Heart left ventricle (tissue), 16 donors: ENCODE measurements at regions not wholly inside any gene's neighbourhood (a gene's known extent, or its start where the extent isn't known, plus 50 kb on each side); places are given as distances from the start of the nearest gene placed in this dataset.
A peak's percentile ranks its signal among the peaks of the same experiment; 100 is the strongest.

ENCODE experiments used
- ATAC-seq, 4 donors: fragments of 200-7000 bp; cut with Tn5 transposase; one replicate each; pipeline ENCODE4 v1.9.1; 2020 to 2022; ENCODE audit warnings: moderate library complexity in 4 of 4, mild to moderate bottlenecking in 3 of 4, moderate number of reproducible peaks in 1 of 4
- DNase-seq, 5 donors: peaks; one replicate each; pipeline ENCODE4 v3.0.0-alpha.2; 2020
- H3K27ac ChIP-seq, 12 donors: fragments of 200-600 bp; sonication (generic) in 4 of 12; one replicate each; pipeline versions ENCODE4 v1.5.0 to v1.8.0; 2016 to 2022; ENCODE audit warnings: mild to moderate bottlenecking in 2 of 12
- H3K27me3 ChIP-seq, 9 donors: fragments of 200-600 bp; sonication (generic) in 2 of 9; one replicate each; pipeline versions ENCODE4 v1.5.1 to v1.8.0; 2016 to 2022; ENCODE audit warnings: mild to moderate bottlenecking in 3 of 9
- H3K36me3 ChIP-seq, 9 donors: fragments of 200-600 bp; sonication (generic) in 2 of 9; one replicate each; pipeline versions ENCODE4 v1.5.0 to v1.8.0; 2018 to 2022; ENCODE audit warnings: mild to moderate bottlenecking in 2 of 9
- H3K4me1 ChIP-seq, 12 donors: fragments of 200-600 bp; sonication (generic) in 4 of 12; one replicate each; pipeline versions ENCODE4 v1.5.0 to v1.8.0; 2016 to 2022; ENCODE audit warnings: mild to moderate bottlenecking in 3 of 12
- H3K4me3 ChIP-seq, 12 donors: fragments of 200-600 bp; sonication (generic) in 4 of 12; one replicate each; pipeline versions ENCODE4 v1.5.0 to v1.8.0; 2017 to 2022; ENCODE audit warnings: mild to moderate bottlenecking in 9 of 12, moderate library complexity in 4 of 12
- H3K9me3 ChIP-seq, 12 donors: fragments of 200-600 bp; sonication (generic) in 4 of 12; one replicate each; pipeline versions ENCODE4 v1.5.0 to v1.8.0; 2016 to 2022; ENCODE audit warnings: mild to moderate bottlenecking in 1 of 12
- POLR2A ChIP-seq, 2 donors: fragments of 450-650 bp; IDR thresholded peaks; one replicate each; pipeline ENCODE4 v1.6.1; 2017; ENCODE audit warnings: antibody characterized with exemption in 2 of 2, mild to moderate bottlenecking in 2 of 2, moderate library complexity in 2 of 2
- WGBS, 4 donors: extraction: QIAGEN DNeasy Blood & Tissue Kit in 2 of 4; methylation state at CpG; one replicate each; pipeline versions ENCODE4 v1.1.5 to v1.1.7; 2013 to 2018; 5-methylcytosine and 5-hydroxymethylcytosine counted together
- intact Hi-C, 10 donors: fragments of 100-400 bp; cut with DNase I; formaldehyde crosslinking; loops; one replicate each; pipeline versions ENCODE4 v1.11.1 to v1.14.2; 2022
- TF ChIP-seq, protein P1 (sequence below), 12 donors: fragments of 200-600 bp; sonication (generic) in 4 of 12; IDR thresholded peaks; one replicate each; pipeline versions ENCODE4 v1.5.0 to v1.8.0; 2018 to 2022; ENCODE audit warnings: antibody characterized with exemption in 12 of 12, mild to moderate bottlenecking in 5 of 12
- donor health status: ischemic (EF 13 %, LVEDD 7.1; RV severe dilation, severe dysfunction).
- donor health status: healthy with polysubstance abuse.
- donor health status: DM: no; HTN: yes; CAD: no.
- donor health status: DM: no; HTN: no; CAD: no.
- donor health status: ischemic (EF 25% LVEDD 6.9; RV normal size, moderate dysfunction).
- donor health status: ischemic (EF 25% LVEDD 5.7; RV mildly dilated, moderate dysfunction).
- donor health status: healthy.
- donor health status: DM: yes; HTN: yes; CAD: no.
- donor health status: ischemic (EF 35%, LVEDD 5.7; RV mildly dilated, moderate dysfunction).
- donor health status: nonischemic (EF 11% LVEDD 7.7; RV severe dilation, severe dysfunction).
- donor health status: DM: yes; HTN: yes; CAD: no.
- donor health status: PGD.
- donor health status: ischemic (EF 29% LVEDD 5.4; RV normal size, mild dysfunction).
- donor health status: nonischemic (EF 23%, LVEDD 6.1; RV moderate dilation, normal function).

- peaks cover 0 to 6% (median 0%) of the 10 kb centered on the region in 12 donors for H3K9me3 ChIP-seq
- no peaks in the 10 kb centered on the region for H3K36me3 ChIP-seq
- no peaks in the 10 kb centered on the region for H3K27me3 ChIP-seq
- no peak overlapping the region for H3K4me3 ChIP-seq
- ATAC-seq (no peak), DNase-seq (peak in 1 of 5 donors; percentile 3)
- no peak overlapping the region for H3K27ac ChIP-seq
- intact Hi-C loops, result no loop called here
- TF ChIP-seq, protein P1, sequence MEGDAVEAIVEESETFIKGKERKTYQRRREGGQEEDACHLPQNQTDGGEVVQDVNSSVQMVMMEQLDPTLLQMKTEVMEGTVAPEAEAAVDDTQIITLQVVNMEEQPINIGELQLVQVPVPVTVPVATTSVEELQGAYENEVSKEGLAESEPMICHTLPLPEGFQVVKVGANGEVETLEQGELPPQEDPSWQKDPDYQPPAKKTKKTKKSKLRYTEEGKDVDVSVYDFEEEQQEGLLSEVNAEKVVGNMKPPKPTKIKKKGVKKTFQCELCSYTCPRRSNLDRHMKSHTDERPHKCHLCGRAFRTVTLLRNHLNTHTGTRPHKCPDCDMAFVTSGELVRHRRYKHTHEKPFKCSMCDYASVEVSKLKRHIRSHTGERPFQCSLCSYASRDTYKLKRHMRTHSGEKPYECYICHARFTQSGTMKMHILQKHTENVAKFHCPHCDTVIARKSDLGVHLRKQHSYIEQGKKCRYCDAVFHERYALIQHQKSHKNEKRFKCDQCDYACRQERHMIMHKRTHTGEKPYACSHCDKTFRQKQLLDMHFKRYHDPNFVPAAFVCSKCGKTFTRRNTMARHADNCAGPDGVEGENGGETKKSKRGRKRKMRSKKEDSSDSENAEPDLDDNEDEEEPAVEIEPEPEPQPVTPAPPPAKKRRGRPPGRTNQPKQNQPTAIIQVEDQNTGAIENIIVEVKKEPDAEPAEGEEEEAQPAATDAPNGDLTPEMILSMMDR (IDR thresholded peaks at IDR 0.05), result no peak
- no peak for TF ChIP-seq POLR2A (IDR thresholded peaks at IDR 0.05)
- WGBS, 4 donors, result 86 to 93% (median 89%) methylated on average over 7 of the region's 7 CpGs
- peaks cover 0 to 3% (median 0%) of the 10 kb centered on the region in 12 donors for H3K4me1 ChIP-seq
These were observed 93.7 kb upstream of the HS6ST1 start for GRCh38 chr2:128412181-128412871.

DNA sequence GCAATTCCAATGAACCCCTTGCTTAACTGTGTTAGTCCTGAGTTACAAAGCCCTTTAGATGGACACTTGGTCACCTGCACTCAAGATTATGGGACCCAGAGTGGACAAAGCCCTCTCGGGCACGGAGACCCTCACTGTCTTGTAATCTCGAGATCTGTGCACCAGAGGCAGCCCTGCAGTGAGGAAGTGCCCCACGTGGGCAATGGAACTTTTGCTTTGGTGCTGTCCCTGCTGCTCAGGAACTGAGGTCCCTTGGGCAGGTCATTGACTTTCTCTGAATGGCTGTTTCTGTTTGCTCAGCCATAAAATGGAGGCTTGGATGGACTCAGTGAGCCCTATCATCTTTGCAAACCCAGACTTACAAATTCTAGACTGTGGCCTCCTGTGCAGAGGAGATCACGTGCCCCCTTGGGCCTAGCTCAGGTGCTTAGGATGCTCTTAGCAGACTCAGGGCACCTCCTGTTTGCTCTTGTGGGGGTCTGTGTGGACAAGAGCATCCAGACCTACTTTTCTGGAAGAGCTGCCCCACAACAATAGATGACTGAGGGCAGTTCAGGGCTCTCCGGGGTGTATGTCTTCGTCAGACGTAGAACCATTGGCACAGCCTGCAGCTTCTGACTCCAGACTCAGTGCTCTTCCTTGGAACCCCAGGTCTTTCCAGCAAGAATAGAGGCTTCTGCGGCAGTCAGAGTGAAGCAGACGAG is 94.5 kb upstream of the HS6ST1 start:
- intact Hi-C loops, result no loop called here
- no peak for ATAC-seq
- peak in 1 of 5 donors; percentile 2 for DNase-seq
- Histone ChIP-seq H3K9me3 (peaks cover 0 to 6% (median 0%) of the 10 kb centered on the region in 12 donors), H3K36me3 (no peaks in the 10 kb centered on the region), H3K4me1 (peaks cover 0 to 3% (median 0%) of the 10 kb centered on the region in 12 donors), H3K4me3 (no peak overlapping the region), H3K27ac (no peak overlapping the region), H3K27me3 (no peaks in the 10 kb centered on the region)
- WGBS, 4 donors, result 83 to 93% (median 88%) methylated on average over 6 to 10 of the region's 10 CpGs
- TF ChIP-seq, protein P1 (IDR thresholded peaks at IDR 0.05), result no peak
- no peak for TF ChIP-seq POLR2A (IDR thresholded peaks at IDR 0.05)

GRCh38 chr2:128413718-128414341 is 95.2 kb upstream of the HS6ST1 start:
- H3K27me3 ChIP-seq, result no peaks in the 10 kb centered on the region
- peaks cover 0 to 6% (median 0%) of the 10 kb centered on the region in 12 donors for H3K9me3 ChIP-seq
- ATAC-seq (no peak), DNase-seq (peak in 2 of 5 donors; percentile 0 to 2)
- no peaks in the 10 kb centered on the region for H3K36me3 ChIP-seq
- H3K4me1 ChIP-seq, result no peaks in the 10 kb centered on the region
- H3K27ac ChIP-seq, result no peak overlapping the region
- WGBS, 4 donors, result 49 to 55% (median 52%) methylated on average over 5 of the region's 5 CpGs
- intact Hi-C loops, result no loop called here
- H3K4me3 ChIP-seq, result no peak overlapping the region
- TF ChIP-seq, protein P1 (IDR thresholded peaks at IDR 0.05), result no peak
- no peak for TF ChIP-seq POLR2A (IDR thresholded peaks at IDR 0.05)

DNA sequence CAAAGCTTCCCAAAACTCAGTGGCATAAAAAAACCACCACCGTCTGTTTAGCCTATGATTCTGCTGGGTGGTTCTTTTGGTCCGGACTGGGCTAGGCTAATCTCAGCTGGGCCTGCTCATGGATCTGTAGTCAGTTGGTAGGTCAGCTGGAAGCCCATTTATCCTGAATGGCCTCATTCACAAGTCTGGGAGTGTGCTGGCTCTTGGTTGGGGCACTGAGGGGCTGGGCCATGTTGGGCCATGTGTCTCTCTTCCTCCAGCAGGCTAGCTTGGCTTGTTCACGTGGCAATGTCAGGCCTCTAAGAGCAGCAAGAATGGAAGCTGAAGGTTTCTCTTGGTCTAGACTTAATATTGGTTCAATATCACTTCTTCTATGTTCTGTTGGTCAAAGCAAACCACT is 95.7 kb upstream of the HS6ST1 start:
- TF ChIP-seq, protein P1 (IDR thresholded peaks at IDR 0.05), result no peak
- TF ChIP-seq POLR2A (IDR thresholded peaks at IDR 0.05), result no peak
- Histone ChIP-seq H3K36me3 (no peaks in the 10 kb centered on the region), H3K4me3 (no peak overlapping the region), H3K27me3 (no peaks in the 10 kb centered on the region), H3K4me1 (no peaks in the 10 kb centered on the region), H3K9me3 (peaks cover 0 to 6% (median 0%) of the 10 kb centered on the region in 12 donors), H3K27ac (no peak overlapping the region)
- intact Hi-C loops, result no loop called here
- no peak for DNase-seq
- ATAC-seq, result no peak
- WGBS, 4 donors, result 90 to 97% (median 93%) methylated on average over 3 of the region's 3 CpGs
